BLaER1 (cell line): ENCODE measurements at regions not wholly inside any gene's neighbourhood (a gene's known extent, or its start where the extent isn't known, plus 50 kb on each side); places are given as distances from the start of the nearest gene placed in this dataset.

Source experiments
- H3K27ac ChIP-seq: shearing (Covaris generic); formaldehyde crosslinking; 2 replicates; pipeline ENCODE4 v1.8.1; 2022
- H3K27me3 ChIP-seq: shearing (Covaris generic); formaldehyde crosslinking; 2 replicates; pipeline ENCODE4 v1.8.1; 2022
- H3K36me3 ChIP-seq: shearing (Covaris generic); formaldehyde crosslinking; 2 replicates; pipeline ENCODE4 v1.8.1; 2022
- H3K4me1 ChIP-seq: shearing (Covaris generic); formaldehyde crosslinking; 2 replicates; pipeline ENCODE4 v1.8.1; 2022
- H3K4me2 ChIP-seq: shearing (Covaris generic); formaldehyde crosslinking; 2 replicates; pipeline ENCODE4 v1.8.1; 2022
- H3K4me3 ChIP-seq: shearing (Covaris generic); formaldehyde crosslinking; 2 replicates; pipeline ENCODE4 v1.8.1; 2022
- H3K9ac ChIP-seq: shearing (Covaris generic); formaldehyde crosslinking; 2 replicates; pipeline ENCODE4 v1.8.1; 2022
- H3K9me3 ChIP-seq: shearing (Covaris generic); formaldehyde crosslinking; 2 replicates; pipeline ENCODE4 v1.8.1; 2022
- H4K20me1 ChIP-seq: shearing (Covaris generic); formaldehyde crosslinking; 2 replicates; pipeline ENCODE4 v1.8.1; 2022
- Cebpa-rat ChIP-seq: shearing (Covaris generic); IDR thresholded peaks from 2 replicates; pipeline ENCODE4 v1.8.1; 2022

GRCh38 chr1:61005614-61006580 lies 76.5 kb upstream of the NFIA start:
- Histone ChIP-seq H3K27ac (no peak overlapping the region), H4K20me1 (no peaks in the 10 kb centered on the region), H3K9me3 (no peaks in the 10 kb centered on the region), H3K27me3 (no peaks in the 10 kb centered on the region), H3K9ac (no peak overlapping the region), H3K4me1 (no peaks in the 10 kb centered on the region), H3K36me3 (no peaks in the 10 kb centered on the region), H3K4me3 (no peak overlapping the region), H3K4me2 (no peak overlapping the region)
- no peak for TF ChIP-seq Cebpa-rat

- H3K27me3 ChIP-seq: no peaks in the 10 kb centered on the region
- no peaks in the 10 kb centered on the region for H3K36me3 ChIP-seq
- H3K9me3 ChIP-seq: no peaks in the 10 kb centered on the region
- no peak overlapping the region for H3K4me3 ChIP-seq
- H3K27ac ChIP-seq: no peak overlapping the region
- no peaks in the 10 kb centered on the region for H3K4me1 ChIP-seq
- no peak for TF ChIP-seq Cebpa-rat
- no peak overlapping the region for H3K9ac ChIP-seq
- H4K20me1 ChIP-seq: no peaks in the 10 kb centered on the region
- H3K4me2 ChIP-seq: no peak overlapping the region
These were observed 77.9 kb upstream of the NFIA start for GRCh38 chr1:61004262-61005003.

- Histone ChIP-seq H3K27me3 (no peaks in the 10 kb centered on the region), H3K4me2 (no peak overlapping the region), H3K9ac (no peak overlapping the region), H3K4me3 (no peak overlapping the region), H3K27ac (no peak overlapping the region), H4K20me1 (no peaks in the 10 kb centered on the region), H3K4me1 (no peaks in the 10 kb centered on the region), H3K36me3 (no peaks in the 10 kb centered on the region), H3K9me3 (no peaks in the 10 kb centered on the region)
- no peak for TF ChIP-seq Cebpa-rat
These were observed 82.0 kb upstream of the NFIA start for GRCh38 chr1:61000327-61000726.

GRCh38 chr1:60998786-60999185 lies 83.6 kb upstream of the NFIA start:
- no peak overlapping the region for H3K4me2 ChIP-seq
- H3K9ac ChIP-seq: no peak overlapping the region
- H3K27ac ChIP-seq: no peak overlapping the region
- no peaks in the 10 kb centered on the region for H3K27me3 ChIP-seq
- no peak for TF ChIP-seq Cebpa-rat
- no peaks in the 10 kb centered on the region for H3K36me3 ChIP-seq
- no peaks in the 10 kb centered on the region for H3K9me3 ChIP-seq
- H4K20me1 ChIP-seq: no peaks in the 10 kb centered on the region
- no peak overlapping the region for H3K4me3 ChIP-seq
- H3K4me1 ChIP-seq: no peaks in the 10 kb centered on the region

- no peak for TF ChIP-seq Cebpa-rat
- H3K36me3 ChIP-seq: no peaks in the 10 kb centered on the region
- H3K9me3 ChIP-seq: no peaks in the 10 kb centered on the region
- no peak overlapping the region for H3K27ac ChIP-seq
- H3K27me3 ChIP-seq: no peaks in the 10 kb centered on the region
- no peaks in the 10 kb centered on the region for H3K4me1 ChIP-seq
- no peak overlapping the region for H3K9ac ChIP-seq
- H4K20me1 ChIP-seq: no peaks in the 10 kb centered on the region
- H3K4me2 ChIP-seq: no peak overlapping the region
- no peak overlapping the region for H3K4me3 ChIP-seq
These were observed 87.4 kb upstream of the NFIA start for GRCh38 chr1:60994828-60995492.

GRCh38 chr1:60994369-60994768 lies 88.0 kb upstream of the NFIA start:
- H3K4me1 ChIP-seq: no peaks in the 10 kb centered on the region
- H3K27me3 ChIP-seq: no peaks in the 10 kb centered on the region
- H3K9ac ChIP-seq: no peak overlapping the region
- no peaks in the 10 kb centered on the region for H4K20me1 ChIP-seq
- H3K9me3 ChIP-seq: no peaks in the 10 kb centered on the region
- H3K36me3 ChIP-seq: no peaks in the 10 kb centered on the region
- H3K4me2 ChIP-seq: no peak overlapping the region
- H3K4me3 ChIP-seq: no peak overlapping the region
- TF ChIP-seq Cebpa-rat: no peak
- H3K27ac ChIP-seq: no peak overlapping the region

GRCh38 chr1:60992165-60992564 lies 90.2 kb upstream of the NFIA start:
- H3K9me3 ChIP-seq: no peaks in the 10 kb centered on the region
- no peaks in the 10 kb centered on the region for H4K20me1 ChIP-seq
- H3K4me1 ChIP-seq: no peaks in the 10 kb centered on the region
- H3K4me3 ChIP-seq: no peak overlapping the region
- no peak overlapping the region for H3K9ac ChIP-seq
- H3K27me3 ChIP-seq: no peaks in the 10 kb centered on the region
- no peak overlapping the region for H3K4me2 ChIP-seq
- TF ChIP-seq Cebpa-rat: no peak
- H3K27ac ChIP-seq: no peak overlapping the region
- H3K36me3 ChIP-seq: no peaks in the 10 kb centered on the region

GRCh38 chr1:60990714-60991090 lies 91.7 kb upstream of the NFIA start:
- H4K20me1 ChIP-seq: no peaks in the 10 kb centered on the region
- no peak overlapping the region for H3K4me3 ChIP-seq
- no peaks in the 10 kb centered on the region for H3K36me3 ChIP-seq
- H3K27me3 ChIP-seq: no peaks in the 10 kb centered on the region
- no peaks in the 10 kb centered on the region for H3K9me3 ChIP-seq
- TF ChIP-seq Cebpa-rat: no peak
- no peak overlapping the region for H3K27ac ChIP-seq
- no peak overlapping the region for H3K4me2 ChIP-seq
- no peaks in the 10 kb centered on the region for H3K4me1 ChIP-seq
- no peak overlapping the region for H3K9ac ChIP-seq

GRCh38 chr1:60989749-60990713 lies 92.3 kb upstream of the NFIA start:
- no peak overlapping the region for H3K27ac ChIP-seq
- H3K9ac ChIP-seq: no peak overlapping the region

More at GRCh38 chr1:60989749-60990713, 92.3 kb upstream of the NFIA start:
- no peak overlapping the region for H3K4me3 ChIP-seq
- TF ChIP-seq Cebpa-rat: no peak
- no peaks in the 10 kb centered on the region for H3K36me3 ChIP-seq
- H4K20me1 ChIP-seq: no peaks in the 10 kb centered on the region
- H3K27me3 ChIP-seq: no peaks in the 10 kb centered on the region
- no peaks in the 10 kb centered on the region for H3K9me3 ChIP-seq
- no peak overlapping the region for H3K4me2 ChIP-seq
- no peaks in the 10 kb centered on the region for H3K4me1 ChIP-seq
